ENCODE measurements at regions not wholly inside any gene's neighbourhood (a gene's known extent, or its start where the extent isn't known, plus 50 kb on each side); places are given as distances from the start of the nearest gene placed in this dataset.
"Not testable (repeated sequence)": the region's sequence is repeated elsewhere in the genome, so short reads cannot be mapped to it uniquely, and the experiment has no call there.

DNA sequence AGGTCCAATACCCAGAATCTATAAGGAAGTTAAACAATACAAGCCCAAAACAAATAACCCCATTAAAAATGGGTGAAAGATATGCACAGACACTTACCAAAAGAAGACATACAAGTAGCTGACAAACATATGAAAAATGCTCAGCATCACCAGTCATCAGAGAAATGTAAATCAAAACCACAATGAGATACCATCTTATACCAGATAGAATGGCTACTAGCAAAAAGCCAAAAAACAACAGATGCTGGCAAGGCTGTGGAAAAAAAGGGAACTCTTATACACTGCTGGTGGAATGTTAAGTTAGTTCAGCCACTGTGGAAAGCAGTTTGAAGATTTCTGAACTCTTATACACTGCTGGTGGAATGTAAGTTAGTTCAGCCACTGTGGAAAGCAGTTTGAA lies 331.1 kb downstream of the KIF20B start:
- ATAC-seq: no peak

DNA sequence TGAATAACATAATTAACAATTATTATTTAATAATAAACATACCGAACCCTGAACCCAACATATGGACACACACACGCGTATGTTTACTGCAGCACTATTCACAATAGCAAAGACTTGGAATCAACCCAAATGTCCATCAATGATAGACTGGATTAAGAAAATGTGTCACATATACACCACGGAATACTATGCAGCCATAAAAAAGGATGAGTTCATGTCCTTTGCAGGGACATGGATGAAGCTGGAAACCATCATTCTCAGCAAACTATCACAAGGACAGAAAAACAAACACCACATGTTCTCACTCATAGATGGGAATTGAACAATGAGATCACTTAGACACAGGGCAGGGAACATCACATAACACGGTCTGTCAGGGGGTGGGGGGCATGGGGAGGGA lies 333.5 kb downstream of the KIF20B start:
- ATAC-seq: not testable (repeated sequence)

DNA sequence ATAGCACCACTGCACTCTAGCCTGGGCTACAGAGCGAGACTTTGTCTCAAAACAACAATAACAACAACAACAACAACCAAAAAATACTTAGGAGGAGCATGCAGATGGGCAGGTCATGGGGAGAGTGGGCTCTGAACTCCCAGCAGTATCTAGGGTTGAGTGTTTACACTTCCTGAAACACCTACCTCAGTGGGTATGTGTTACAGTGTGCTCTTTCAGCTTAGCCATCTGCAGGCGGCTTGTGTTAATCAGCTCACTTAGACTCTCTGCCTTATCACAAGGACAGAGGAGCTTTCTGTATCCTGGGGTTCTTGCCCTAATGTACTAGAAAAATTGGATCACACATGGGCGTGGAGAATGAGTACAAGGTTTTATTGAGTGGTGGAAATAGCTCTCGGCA lies 340.2 kb downstream of the KIF20B start:
- no peak for ATAC-seq

DNA sequence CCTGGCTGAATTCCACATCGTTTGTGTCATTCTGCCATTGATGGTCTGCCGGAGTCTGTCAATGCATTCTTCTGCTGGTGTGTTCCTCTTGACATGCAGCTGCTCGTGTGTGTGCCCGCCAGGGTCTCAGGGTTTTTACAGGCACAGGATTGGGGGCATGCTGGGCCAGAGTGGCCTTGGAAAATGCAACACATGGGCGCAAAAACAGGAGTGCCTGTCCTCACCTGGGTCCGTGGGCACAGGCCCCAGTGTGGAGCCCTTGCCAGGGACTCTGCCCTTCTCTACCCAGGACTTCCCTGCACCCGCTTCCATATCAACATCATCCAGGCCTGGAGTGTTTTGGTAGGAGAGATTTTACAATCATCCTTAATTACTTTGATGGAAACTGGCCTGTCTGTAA lies 340.7 kb downstream of the KIF20B start:
- ATAC-seq: no peak

DNA sequence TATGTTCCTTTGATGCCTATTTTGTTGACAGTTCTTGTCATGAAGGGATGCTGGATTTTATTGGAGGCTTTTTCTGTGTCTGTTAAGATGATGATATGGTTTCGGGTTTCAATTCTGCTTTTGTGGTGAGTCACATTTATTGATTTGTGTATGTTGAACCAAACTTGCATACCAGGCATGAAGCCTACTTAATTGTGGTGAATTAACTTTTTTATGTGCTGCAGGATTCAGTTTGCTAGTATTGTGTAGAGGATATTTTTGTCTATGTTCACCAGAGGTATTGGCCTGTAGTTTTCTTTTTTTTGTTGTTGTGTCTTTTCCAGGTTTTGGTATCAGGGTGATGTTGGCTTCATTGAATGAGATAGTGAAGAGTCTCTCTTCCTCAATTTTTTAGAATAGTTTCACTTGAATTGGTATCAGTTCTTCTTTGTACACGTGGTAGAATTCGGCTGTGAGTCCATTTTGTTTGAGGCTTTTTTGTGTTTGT lies 345.9 kb downstream of the KIF20B start:
- no peak for ATAC-seq

DNA sequence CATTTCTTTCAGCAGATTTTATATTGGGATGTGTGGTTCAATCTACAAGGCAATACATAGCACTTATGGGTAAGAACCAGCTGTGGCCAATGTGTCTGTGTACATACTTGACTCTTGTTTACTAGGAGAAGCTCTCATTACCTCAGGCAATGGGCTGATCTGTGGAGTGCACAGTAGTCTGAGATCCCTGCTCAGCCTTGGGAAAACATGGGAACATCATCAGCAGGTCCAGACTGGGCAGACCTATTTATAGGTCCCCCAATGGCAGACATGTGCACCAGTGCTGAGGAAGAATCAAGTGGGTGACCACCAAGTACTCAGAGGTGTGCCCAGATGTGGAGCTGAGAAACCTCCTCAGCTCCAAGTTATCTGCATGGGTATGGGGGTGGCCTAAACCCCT lies 349.7 kb downstream of the KIF20B start:
- no peak for ATAC-seq

DNA sequence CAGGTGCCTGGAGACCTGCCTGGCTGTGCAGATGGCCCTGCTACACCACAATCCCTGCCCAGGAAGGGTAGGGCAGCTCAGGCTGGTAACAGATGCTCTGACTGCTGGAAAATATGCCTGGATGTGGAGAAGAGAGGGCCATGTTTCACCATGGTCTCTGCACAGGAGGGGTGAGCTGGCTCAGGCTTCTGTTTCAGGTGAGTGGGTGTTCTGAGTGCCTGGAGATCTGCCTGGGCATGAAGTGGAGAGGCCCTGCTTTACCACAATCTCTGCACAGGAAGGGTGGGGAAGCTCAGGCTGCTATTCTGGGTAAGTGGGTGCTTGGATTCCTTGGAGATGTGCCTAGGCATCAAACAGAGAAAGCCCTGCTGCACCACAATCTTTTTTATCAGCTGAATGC lies 350.1 kb downstream of the KIF20B start:
- peak; percentile 48 for ATAC-seq

DNA sequence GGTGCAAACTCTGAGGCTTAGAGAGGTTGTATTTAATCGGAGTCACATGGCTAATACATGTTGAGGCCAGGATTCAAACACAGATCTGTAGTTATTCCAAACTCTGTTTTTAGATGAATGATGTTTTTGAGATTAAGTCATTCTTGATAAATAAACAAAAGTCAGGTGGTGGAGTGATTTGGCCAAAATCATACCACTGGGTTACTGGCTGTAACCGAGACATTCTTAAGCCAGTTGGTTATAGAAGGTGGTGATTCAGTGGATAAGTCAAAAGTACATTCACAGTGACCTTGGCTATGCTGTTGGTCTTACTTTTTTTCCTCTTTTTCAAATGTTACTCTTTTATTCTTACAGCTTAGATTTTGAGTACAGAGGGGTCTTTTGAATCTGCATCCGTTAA lies 361.4 kb downstream of the KIF20B start:
- no peak for ATAC-seq

DNA sequence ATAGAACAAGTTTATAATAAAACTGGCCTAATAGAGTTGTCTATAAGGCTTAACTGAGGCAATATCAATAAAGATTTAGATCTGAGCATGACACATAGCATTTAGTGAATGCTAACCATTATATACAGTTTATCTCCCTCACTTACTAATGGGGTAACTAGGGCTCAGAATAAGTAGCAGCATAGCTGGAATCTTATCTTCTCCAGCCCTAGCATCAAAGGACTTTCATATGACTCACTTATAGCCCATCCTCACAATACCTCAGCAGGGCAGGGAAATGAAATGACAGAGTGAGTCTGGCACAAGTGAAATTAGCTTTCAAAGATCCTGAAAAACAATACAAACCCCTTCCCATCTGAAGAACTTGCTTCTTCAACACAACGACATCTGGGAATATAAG lies 362.9 kb downstream of the KIF20B start:
- ATAC-seq: no peak

DNA sequence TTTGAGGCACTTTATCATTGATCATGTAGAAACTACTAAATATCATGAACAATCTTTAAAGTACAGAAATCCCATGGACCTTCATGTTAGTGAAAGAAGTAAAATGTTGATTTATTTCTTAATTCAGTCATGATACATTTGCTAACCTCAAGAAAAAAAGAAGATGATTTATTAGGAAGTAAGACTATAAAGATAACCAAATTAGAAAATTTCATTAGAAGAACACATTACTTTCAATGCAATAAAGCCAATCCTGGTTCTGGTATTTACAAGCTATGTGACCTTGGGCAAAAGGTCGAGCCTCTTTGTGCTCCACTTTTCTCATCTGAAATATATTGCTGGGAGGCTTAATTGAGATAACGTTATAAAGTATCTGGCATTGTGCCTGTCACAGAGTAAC lies 365.0 kb downstream of the KIF20B start:
- no peak for ATAC-seq

DNA sequence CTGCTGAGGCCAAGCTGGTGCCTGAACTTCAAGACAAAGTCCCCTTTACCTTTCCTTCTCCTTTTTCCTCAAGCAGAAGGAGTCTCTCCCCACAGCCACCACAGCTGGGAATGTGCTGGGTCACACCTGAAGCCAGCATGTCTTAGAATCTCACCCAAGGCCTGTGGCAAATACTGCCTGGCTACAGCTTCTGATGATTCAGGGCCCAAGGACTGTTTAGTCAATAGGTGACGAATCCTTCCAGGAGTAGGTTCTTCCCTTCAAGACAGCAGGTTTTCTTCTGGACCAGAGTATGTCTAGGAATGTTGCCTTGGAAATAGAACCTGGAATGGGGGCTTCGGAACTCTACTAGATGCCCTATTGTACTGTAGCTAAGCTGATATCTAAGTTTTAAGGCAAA lies 374.6 kb downstream of the KIF20B start:
- ATAC-seq: no peak

DNA sequence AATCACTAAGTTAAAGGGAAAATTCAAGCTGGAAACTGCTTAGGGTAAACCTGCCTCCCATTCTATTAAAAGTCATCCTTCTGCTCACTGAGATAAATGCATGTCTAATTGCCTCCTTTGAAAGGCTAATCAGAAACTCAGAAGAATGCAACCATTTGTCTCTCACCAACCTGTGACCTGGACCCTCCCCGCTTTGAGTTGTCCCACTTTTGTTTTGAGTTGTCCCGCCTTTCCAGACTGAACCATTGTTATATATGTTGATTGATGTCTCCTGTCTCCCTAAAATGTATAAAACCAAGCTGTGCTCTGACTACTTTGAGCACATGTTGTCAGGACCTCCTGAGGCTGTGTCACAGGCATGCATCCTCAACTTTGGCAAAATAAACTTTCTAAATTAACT lies 378.4 kb downstream of the KIF20B start:
- ATAC-seq: no peak

DNA sequence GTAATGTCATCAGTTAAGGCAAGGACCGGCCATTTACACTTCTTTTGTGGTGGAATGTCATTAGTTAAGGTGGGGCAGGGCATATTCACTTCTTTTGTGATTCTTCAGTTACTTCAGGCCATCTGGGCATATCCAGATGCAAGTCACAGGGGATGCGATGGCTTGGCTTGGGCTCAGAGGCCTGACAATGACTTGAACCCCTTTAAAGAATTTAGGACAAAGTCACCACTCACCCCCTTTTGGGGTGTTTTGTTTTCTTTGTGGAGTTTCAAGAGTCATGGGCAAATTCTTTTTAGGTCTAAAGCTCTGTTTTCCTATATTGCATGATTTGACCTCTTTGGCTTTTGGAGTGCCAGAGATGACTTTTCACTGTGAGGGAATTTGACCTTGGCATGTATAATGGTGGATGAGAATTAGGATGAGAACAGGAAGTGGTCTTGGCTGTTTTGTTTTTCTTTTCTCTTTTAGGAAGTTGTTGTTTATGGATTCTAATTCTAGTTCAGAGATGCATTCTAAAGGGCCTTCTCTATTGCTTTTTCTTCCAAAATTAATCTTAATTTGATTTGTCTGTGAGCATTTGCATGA lies 385.3 kb downstream of the KIF20B start:
- ATAC-seq: not testable (repeated sequence)

DNA sequence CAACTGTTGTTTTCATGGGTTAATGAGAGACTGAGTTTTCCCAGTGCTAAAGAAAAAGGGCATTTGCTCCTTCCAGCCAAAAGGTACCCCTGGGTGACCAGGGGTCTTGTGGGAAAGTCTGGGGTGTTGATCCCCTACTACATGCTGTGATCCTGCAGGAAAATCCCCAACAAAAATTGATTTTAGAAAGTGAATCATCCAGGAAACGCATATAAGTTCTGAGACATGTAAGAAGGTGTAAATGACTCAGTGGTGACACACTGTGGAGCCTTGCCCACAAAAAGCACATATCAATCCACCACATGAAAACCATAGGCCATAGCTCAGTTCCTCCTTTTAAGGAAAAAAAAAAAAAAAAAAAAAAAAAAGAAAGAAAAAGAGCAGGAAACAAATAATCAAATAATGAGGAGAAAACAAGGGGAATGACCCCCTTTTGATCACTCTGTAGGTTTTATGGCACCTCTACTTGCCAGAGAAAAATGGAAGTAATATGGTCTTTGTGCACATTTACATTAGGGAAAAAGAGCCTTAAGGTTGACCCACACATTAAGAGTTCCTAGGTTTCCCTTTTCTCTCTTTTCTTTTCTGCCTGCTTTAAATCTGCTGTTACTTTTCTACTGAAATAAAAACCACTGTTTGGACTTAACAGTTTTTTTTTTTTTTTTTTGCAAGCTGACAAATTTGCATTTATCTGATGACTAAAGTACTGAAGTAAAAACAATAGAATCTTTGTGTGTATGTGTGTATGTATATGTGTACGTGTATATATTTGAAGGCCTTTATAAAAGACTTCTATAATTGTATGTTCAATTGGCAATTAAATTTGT lies 386.0 kb downstream of the KIF20B start:
- no peak for ATAC-seq

DNA sequence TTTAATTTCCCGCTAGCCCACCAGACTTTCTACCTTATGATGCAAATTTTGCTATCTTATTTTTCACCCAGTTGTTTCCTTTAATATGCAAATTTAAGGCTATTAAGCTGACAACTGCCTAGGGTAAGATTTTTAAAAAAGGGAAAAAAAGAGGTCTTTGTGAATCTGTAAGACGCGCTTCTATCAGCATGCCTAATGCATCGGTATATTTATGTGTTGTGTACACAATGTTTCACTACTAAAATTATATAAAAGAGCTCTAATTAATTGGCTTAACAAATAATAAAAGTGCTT lies 386.6 kb downstream of the KIF20B start:
- ATAC-seq: no peak

DNA sequence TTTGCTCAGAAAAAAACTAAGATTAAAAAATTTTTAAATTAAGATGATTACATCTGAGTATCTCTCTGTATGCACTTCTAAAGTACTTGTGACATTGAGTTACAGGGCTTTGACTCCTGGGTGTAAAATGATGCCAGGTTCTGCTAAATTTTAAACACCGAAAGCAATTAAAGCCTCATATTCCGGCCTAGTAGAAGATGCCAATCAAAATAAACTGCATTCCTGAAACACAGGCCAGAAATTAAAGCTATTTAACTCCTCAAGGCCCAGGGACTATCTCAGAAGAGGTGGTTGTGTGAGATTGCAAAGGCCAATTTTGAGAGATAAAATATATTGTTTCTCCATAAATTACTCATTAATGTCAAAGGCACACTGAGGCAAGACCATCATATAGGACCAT lies 388.3 kb downstream of the KIF20B start:
- no peak for ATAC-seq

DNA sequence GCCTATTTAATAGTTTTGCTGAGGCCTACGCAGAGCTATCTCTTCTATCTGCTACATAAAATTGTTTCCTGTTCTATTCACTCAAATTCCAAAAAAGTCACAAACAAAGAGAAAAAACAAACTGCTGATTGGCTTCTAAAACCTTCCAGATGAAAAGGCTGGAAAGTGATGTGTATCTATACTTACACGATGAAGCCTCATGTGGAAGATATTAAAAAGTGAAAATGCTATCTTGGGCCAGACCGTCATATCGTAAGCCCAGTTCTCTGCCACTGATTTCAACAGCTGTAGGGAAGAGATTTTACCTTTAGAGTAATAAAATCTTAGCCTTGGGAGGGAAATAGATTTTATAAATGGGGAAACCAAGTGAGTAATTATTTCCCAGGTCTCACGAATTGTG lies 394.8 kb downstream of the KIF20B start:
- ATAC-seq: no peak

DNA sequence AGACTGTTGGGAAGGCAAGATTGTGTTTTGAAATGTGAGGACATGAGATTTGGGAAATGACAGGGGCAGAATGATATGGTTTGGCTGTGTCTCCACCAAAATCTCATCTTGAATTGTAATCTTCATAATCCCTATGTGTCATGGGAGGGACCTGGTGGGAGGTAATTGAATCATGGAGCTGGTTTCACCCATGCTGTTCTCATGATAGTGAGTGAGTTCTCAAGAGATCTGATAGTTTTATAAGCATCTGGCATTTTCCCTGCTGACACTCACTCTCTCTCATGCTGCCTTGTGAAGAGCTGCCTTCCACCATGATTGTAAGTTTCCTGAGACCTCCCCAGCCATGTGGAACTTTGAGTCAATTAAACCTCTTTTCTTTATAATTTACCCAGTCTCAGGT lies 406.2 kb downstream of the KIF20B start:
- ATAC-seq: not testable (repeated sequence)

DNA sequence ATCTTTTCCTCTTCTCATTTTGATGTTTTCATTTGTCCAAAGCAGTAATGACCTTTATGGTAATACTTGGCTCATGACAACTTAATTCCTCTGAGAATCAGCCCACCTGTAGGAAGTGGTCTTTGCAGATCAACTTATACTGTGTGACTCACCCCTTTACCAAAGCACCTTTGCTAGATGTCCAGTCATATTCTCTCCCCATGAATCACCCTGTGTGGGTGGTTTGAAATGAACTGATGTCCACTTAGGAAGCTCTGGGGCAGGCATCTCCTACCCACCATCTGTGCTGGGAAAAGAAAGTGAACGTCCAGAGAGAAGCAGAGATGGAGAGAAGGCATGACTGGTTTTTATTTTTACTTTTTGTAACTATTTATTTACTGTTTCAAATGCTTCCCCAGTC lies 410.3 kb downstream of the KIF20B start:
- no peak for ATAC-seq

DNA sequence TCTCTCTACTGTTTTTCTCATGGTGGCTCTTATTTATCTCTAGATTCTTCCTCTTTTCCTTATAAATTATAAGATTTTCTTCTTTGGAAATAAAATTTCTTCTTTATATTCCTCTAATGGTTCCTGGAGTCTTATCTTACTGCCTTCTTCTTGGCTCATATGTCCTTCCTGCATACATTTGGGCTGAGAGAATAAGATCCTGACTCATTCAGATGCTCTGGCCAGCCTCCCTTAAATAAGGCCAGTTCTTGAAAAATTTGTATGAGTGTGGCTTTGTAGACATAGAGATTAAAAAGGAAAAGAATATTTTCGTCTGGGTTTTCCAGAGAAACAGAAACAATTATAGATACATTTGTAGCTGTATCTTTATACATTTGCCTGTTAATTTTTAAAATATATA lies 411.3 kb downstream of the KIF20B start:
- ATAC-seq: no peak

DNA sequence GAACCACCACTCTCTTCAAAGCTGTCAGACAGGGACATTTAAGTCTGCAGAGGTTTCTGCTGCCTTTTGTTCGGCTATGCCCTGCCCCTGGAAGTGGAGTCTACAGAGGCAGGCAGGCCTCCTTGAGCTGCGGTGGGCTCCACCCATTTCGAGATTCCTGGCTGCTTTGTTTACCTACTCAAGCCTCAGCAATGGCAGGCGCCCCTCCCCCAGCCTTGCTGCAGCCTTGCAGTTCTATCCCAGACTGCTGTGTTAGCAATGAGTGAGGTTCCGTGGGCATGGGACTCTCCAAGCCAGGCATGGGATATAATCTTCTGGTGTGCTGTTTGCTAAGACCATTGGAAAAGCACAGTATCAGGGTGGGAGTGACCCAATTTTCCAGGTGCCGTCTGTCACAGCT lies 417.2 kb downstream of the KIF20B start:
- not testable (repeated sequence) for ATAC-seq

DNA sequence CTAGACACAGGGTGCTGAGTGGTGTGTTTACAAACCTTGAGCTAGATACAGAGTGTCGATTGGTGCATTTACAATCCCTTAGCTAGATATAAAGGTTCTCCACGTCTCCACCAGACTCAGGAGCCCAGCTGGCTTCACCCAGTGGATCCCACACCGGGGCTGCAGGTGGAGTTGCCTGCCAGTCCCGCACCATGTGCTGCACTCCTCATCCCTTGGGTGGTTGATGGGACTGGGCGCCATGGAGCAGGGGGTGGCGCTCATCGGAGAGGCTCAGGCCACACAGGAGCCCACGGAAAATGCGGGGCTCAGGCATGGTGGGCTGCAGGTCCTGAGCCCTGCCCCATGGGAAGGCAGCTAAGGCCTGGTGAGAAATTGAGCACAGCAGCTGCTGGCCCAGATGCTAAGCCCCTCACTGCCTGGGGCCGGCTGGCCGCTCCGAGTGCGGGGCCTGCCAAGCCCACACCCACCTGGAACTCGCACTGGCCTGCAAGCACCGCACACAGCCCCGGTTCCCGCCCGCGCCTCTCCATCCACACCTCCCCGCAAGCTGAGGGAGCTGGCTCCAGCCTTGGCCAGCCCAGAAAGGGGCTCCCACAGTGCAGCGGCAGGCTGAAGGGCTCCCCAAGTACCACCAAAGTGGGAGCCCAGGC lies 418.4 kb downstream of the KIF20B start:
- ATAC-seq: not testable (repeated sequence)

DNA sequence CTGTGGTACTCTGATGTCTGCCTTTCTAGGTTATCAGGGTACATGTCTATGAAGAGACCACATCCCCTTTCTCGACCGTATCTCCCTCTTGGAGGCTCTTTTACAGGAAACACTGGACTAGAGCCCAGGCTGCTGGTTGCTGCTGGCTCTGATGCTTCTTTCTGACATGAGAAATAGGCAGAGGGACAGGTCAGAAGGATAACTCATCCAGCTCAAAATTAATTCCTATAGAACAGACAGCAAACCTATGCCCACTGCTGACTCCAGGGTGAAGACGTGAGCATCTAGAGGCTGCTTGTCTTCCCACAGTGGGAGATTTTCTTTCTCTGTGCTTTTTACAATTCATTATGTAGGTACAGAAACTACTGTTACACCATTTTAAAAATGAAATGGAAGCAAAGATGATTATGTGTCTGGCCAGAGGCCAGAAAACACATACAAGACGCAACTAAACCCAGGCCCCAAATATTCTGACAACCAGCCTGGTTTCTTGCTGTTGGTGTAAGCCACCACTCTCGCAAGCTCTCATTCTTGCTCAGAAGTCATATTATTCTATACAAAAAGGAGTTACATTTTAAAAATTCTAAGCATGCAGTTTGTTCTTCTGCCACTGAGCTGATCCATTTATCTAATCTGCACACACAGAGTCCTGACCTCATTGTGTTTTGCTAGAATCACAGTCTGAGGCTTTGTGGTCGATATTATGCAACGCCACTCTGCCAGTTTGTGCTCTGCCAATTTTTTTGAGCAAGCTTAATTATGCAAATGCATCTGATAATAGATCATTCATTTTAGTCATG lies 424.3 kb downstream of the KIF20B start:
- ATAC-seq: peak; percentile 32
